ENCODE measurements at regions not wholly inside any gene's neighbourhood (a gene's known extent, or its start where the extent isn't known, plus 50 kb on each side); places are given as distances from the start of the nearest gene placed in this dataset.

- no peak for TF ChIP-seq CTCF (IDR thresholded peaks at IDR 0.05)
- no peak for TF ChIP-seq EP300 (IDR thresholded peaks at IDR 0.05)
These were observed 463.5 kb upstream of the TGFBR2 start for GRCh38 chr3:30142946-30143345.

Data from sigmoid colon (tissue), 4 donors.